ENCODE measurements at regions not wholly inside any gene's neighbourhood (a gene's known extent, or its start where the extent isn't known, plus 50 kb on each side); places are given as distances from the start of the nearest gene placed in this dataset.

- DNase-seq (ENCODE audit: low read depth, low spot score) = no peak
- H3K27ac ChIP-seq (ENCODE audit: control insufficient read depth, insufficient read depth, low read length) = no peak overlapping the region
- H3K9ac ChIP-seq (ENCODE audit: control insufficient read depth, extremely low read depth, insufficient read depth, low read length) = no peak overlapping the region
- H3K4me1 ChIP-seq (ENCODE audit: control insufficient read depth, extremely low read depth, insufficient read depth, low read length) = no peaks in the 10 kb centered on the region
- TF ChIP-seq EZH2 (IDR thresholded peaks at IDR 0.05; ENCODE audit: low read length) (no peak), CTCF (optimal IDR thresholded peaks at IDR 0.05 in 1 of 3, IDR thresholded peaks at IDR 0.05 in 1 of 3, conservative IDR thresholded peaks at IDR 0.05 in 1 of 3; ENCODE audit: extremely low read depth in 1 of 3, insufficient read depth in 2 of 3, low read length in 3 of 3) (no peak)
- H3K79me2 ChIP-seq (ENCODE audit: control insufficient read depth, insufficient read depth, low read length) = no peaks in the 10 kb centered on the region
- H4K20me1 ChIP-seq (ENCODE audit: control insufficient read depth, extremely low read depth, insufficient read depth, low read length) = no peaks in the 10 kb centered on the region
- no peaks in the 10 kb centered on the region for H3K9me1 ChIP-seq (ENCODE audit: control insufficient read depth, extremely low read depth, insufficient read depth, low read length)
- dilution Hi-C loops (cut with MboI; ENCODE audit: extremely low pct_ligation_motif_present, low sequenced_read_pairs) = no loop called here
- no peak overlapping the region for H2AFZ ChIP-seq (ENCODE audit: control insufficient read depth, low read length)
- H3K9me3 ChIP-seq (ENCODE audit: control insufficient read depth, low read depth, low read length) = no peaks in the 10 kb centered on the region
- no peak for FAIRE-seq
- no peak overlapping the region for H3K4me2 ChIP-seq (ENCODE audit: control insufficient read depth, extremely low read depth, insufficient read depth, low read depth, low read length)
- H3K27me3 ChIP-seq (ENCODE audit: control insufficient read depth, extremely low read depth, insufficient read depth, low read length) = no peaks in the 10 kb centered on the region
- H3K4me3 ChIP-seq (ENCODE audit: control insufficient read depth in 2 of 3, extremely low read depth in 1 of 3, insufficient read depth in 2 of 3, low read depth in 1 of 3, low read length in 3 of 3) = no peak overlapping the region
- no peaks in the 10 kb centered on the region for H3K36me3 ChIP-seq (ENCODE audit: control insufficient read depth in 2 of 2, extremely low read depth in 1 of 2, insufficient read depth in 2 of 2, low read length in 2 of 2)
Observed at GRCh38 chr18:5729983-5730699, 165.2 kb downstream of the TMEM200C start.

DNA sequence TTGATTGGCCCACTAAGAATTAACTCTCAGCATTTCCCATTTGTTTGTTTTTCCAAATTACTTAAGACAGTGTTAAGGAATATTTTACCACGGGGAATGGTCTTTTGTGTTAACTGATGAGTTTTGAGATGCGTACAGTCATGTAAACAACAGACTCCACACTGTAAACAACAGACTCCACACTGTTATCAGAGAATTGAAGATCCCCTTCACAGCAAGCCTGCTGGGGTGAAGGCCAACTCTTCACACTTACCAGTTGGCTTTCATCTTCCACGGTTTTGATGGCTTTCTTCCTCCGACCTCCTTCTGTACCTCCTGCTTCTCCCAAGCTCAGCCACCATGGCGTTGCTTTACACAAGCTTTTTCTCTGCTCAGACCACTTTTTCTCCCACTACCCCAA lies 166.8 kb downstream of the TMEM200C start:
- FAIRE-seq = no peak

More for the DNA sequence above, 166.8 kb downstream of the TMEM200C start:
- Histone ChIP-seq H3K9me3 (ENCODE audit: control insufficient read depth, low read depth, low read length) (no peaks in the 10 kb centered on the region), H3K9ac (ENCODE audit: control insufficient read depth, extremely low read depth, insufficient read depth, low read length) (no peak overlapping the region), H3K27me3 (ENCODE audit: control insufficient read depth, extremely low read depth, insufficient read depth, low read length) (no peaks in the 10 kb centered on the region), H3K27ac (ENCODE audit: control insufficient read depth, insufficient read depth, low read length) (no peak overlapping the region), H3K9me1 (ENCODE audit: control insufficient read depth, extremely low read depth, insufficient read depth, low read length) (no peaks in the 10 kb centered on the region), H4K20me1 (ENCODE audit: control insufficient read depth, extremely low read depth, insufficient read depth, low read length) (no peaks in the 10 kb centered on the region), H3K79me2 (ENCODE audit: control insufficient read depth, insufficient read depth, low read length) (no peaks in the 10 kb centered on the region), H2AFZ (ENCODE audit: control insufficient read depth, low read length) (no peak overlapping the region), H3K4me3 (ENCODE audit: control insufficient read depth in 2 of 3, extremely low read depth in 1 of 3, insufficient read depth in 2 of 3, low read depth in 1 of 3, low read length in 3 of 3) (no peak overlapping the region), H3K36me3 (ENCODE audit: control insufficient read depth in 2 of 2, extremely low read depth in 1 of 2, insufficient read depth in 2 of 2, low read length in 2 of 2) (no peaks in the 10 kb centered on the region), H3K4me1 (ENCODE audit: control insufficient read depth, extremely low read depth, insufficient read depth, low read length) (no peaks in the 10 kb centered on the region), H3K4me2 (ENCODE audit: control insufficient read depth, extremely low read depth, insufficient read depth, low read depth, low read length) (no peak overlapping the region)
- DNase-seq (ENCODE audit: low read depth, low spot score) = no peak
- dilution Hi-C loops (cut with MboI; ENCODE audit: extremely low pct_ligation_motif_present, low sequenced_read_pairs) = no loop called here
- TF ChIP-seq CTCF (optimal IDR thresholded peaks at IDR 0.05 in 1 of 3, IDR thresholded peaks at IDR 0.05 in 1 of 3, conservative IDR thresholded peaks at IDR 0.05 in 1 of 3; ENCODE audit: extremely low read depth in 1 of 3, insufficient read depth in 2 of 3, low read length in 3 of 3) = no peak

All from keratinocyte (primary cell).